Activated B cell treated with CpG ODN at 0.5 μM for 24 hours (primary cell): ENCODE measurements at regions not wholly inside any gene's neighbourhood (a gene's known extent, or its start where the extent isn't known, plus 50 kb on each side); places are given as distances from the start of the nearest gene placed in this dataset.
"Not testable (repeated sequence)": the region's sequence is repeated elsewhere in the genome, so short reads cannot be mapped to it uniquely, and the experiment has no call there.

Source experiments
- ATAC-seq: fragments of 200-7000 bp; cut with Tn5 transposase; one replicate; pipeline ENCODE4 v1.10.0; 2021; ENCODE audit warnings: low read depth, mild to moderate bottlenecking, moderate library complexity
- CTCF ChIA-PET: fragments of 350-600 bp; sonication (Branson Sonifier 250); formaldehyde crosslinking; loops from one replicate; lab custom pipeline; 2021; ENCODE audit warnings: antibody characterized with exemption; lab: Charles Lee
- POLR2A ChIA-PET: fragments of 350-600 bp; sonication (Branson Sonifier 250); formaldehyde crosslinking; loops from one replicate; lab custom pipeline; 2021; ENCODE audit warnings: antibody characterized with exemption; lab: Charles Lee
- DNase-seq: peaks from one replicate; pipeline ENCODE4 v3.0.0; 2022
- H3K27ac Mint-ChIP-seq: one replicate; pipeline ENCODE4 v1.8.0; 2020; ENCODE audit warnings: mixed read lengths
- H3K27me3 Mint-ChIP-seq: one replicate; pipeline ENCODE4 v1.8.0; 2021; ENCODE audit warnings: mixed read lengths
- H3K36me3 Mint-ChIP-seq: one replicate; pipeline ENCODE4 v1.8.0; 2021; ENCODE audit warnings: low read depth, mixed read lengths
- H3K4me1 Mint-ChIP-seq: one replicate; pipeline ENCODE4 v1.8.0; 2021; ENCODE audit warnings: mixed read lengths
- H3K4me3 Mint-ChIP-seq: one replicate; pipeline ENCODE4 v1.8.0; 2020; ENCODE audit warnings: mild to moderate bottlenecking, mixed read lengths
- H3K9me3 Mint-ChIP-seq: one replicate; pipeline ENCODE4 v1.8.0; 2020; ENCODE audit warnings: mixed read lengths
- intact Hi-C: fragments of 100-400 bp; cut with micrococcal nuclease; formaldehyde crosslinking; loops from one replicate; pipeline ENCODE4 v1.15.1; 2024
- TF ChIP-seq, protein P1 (sequence below): fragments of 200-600 bp; IDR thresholded peaks from one replicate; pipeline ENCODE4 v1.8.0; 2022; ENCODE audit warnings: antibody characterized with exemption, mild to moderate bottlenecking

DNA sequence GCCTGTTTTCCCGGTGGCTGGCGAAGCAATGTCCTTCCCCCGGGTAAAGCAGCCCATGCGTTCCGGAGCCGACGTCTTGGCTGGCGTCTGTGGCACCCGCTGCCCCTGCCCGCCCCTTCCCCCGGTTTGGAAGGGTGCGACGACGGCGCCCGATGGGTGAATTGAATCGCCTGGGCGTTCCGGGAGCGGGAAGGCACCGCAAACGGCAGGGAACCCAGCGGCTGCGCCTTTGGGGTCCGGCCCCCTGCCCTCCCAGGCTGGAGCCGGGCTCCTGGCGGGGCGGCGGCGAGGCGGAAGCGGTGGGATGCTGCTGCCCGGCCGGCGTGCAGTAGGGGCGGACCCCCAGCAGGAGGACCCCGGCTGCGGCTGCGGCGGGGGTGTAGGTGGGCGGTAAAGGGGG lies 123.6 kb upstream of the RHOU start:
- ATAC-seq, H3K27me3 Mint-ChIP-seq, DNase-seq, H3K9me3 Mint-ChIP-seq, CTCF ChIA-PET, H3K27ac Mint-ChIP-seq, intact Hi-C loops, H3K36me3 Mint-ChIP-seq, H3K4me3 Mint-ChIP-seq, POLR2A ChIA-PET, H3K4me1 Mint-ChIP-seq: not testable (repeated sequence)

DNA sequence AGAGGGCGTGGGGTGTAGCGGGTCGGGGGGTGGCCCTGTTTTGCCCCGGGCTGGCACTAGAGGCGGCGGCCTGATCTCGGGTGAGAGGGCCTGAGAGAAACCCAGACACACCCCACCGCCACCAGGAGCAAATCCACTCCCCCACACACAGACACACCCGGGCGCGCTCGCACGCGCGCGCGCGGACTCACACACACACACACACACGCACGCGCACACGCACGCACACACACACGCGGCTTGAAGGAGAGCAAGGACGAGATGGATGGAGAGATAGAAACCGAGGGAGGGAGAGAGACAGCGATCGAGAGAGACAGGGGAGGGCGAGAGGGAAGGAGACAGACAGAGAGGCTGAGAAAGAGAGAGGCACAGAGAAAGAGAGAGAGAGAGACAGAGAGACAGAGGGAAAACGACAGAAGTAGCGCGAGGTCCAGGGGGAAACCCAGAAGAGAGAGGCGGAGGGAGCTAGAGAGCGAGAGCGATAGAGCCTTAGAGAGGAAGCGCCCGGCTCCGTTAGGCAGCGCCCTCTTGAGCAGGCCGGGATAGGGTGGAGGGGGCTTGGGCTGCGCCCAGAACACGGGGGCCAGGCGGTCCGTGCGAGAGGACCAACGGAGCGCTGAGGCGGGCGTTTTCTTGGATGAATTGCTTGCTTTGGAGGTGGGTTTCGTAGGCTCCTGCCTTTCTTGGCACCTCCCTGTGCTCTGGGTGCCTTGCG lies 113.1 kb upstream of the RHOU start:
- H3K4me1 Mint-ChIP-seq, intact Hi-C loops, POLR2A ChIA-PET, H3K27ac Mint-ChIP-seq, CTCF ChIA-PET, ATAC-seq, H3K36me3 Mint-ChIP-seq, H3K27me3 Mint-ChIP-seq, H3K9me3 Mint-ChIP-seq: not testable (repeated sequence)
- DNase-seq = peak; percentile 24
- peak overlapping the region; percentile 61 for H3K4me3 Mint-ChIP-seq

DNA sequence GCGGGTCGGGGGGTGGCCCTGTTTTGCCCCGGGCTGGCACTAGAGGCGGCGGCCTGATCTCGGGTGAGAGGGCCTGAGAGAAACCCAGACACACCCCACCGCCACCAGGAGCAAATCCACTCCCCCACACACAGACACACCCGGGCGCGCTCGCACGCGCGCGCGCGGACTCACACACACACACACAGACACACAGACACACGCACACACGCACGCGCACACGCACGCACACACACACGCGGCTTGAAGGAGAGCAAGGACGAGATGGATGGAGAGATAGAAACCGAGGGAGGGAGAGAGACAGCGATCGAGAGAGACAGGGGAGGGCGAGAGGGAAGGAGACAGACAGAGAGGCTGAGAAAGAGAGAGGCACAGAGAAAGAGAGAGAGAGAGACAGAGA lies 108.8 kb upstream of the RHOU start:
- intact Hi-C loops, H3K27ac Mint-ChIP-seq, H3K4me1 Mint-ChIP-seq, POLR2A ChIA-PET, H3K4me3 Mint-ChIP-seq, H3K36me3 Mint-ChIP-seq, CTCF ChIA-PET, H3K9me3 Mint-ChIP-seq, ATAC-seq, DNase-seq, H3K27me3 Mint-ChIP-seq: not testable (repeated sequence)

DNA sequence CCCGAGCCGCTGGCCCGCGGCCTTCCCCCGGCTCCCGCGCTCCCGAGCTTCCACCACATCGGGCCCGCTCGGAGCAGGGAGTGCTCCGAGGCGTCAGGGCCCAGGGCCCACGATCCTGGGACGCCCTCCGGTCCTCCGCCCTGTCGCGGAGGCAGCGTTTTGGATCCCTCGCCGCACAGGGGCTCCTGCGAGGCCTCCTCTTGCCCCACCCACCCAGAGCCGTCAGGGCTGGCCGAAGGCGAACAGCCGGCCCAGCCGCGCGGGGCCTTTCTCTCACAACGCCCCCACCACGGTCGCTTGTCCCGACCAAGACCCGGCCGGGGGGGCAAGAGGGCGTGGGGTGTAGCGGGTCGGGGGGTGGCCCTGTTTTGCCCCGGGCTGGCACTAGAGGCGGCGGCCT lies 102.4 kb upstream of the RHOU start:
- ATAC-seq, POLR2A ChIA-PET, H3K27me3 Mint-ChIP-seq, H3K27ac Mint-ChIP-seq, DNase-seq, H3K4me1 Mint-ChIP-seq, intact Hi-C loops, H3K4me3 Mint-ChIP-seq, H3K36me3 Mint-ChIP-seq, H3K9me3 Mint-ChIP-seq, CTCF ChIA-PET: not testable (repeated sequence)

DNA sequence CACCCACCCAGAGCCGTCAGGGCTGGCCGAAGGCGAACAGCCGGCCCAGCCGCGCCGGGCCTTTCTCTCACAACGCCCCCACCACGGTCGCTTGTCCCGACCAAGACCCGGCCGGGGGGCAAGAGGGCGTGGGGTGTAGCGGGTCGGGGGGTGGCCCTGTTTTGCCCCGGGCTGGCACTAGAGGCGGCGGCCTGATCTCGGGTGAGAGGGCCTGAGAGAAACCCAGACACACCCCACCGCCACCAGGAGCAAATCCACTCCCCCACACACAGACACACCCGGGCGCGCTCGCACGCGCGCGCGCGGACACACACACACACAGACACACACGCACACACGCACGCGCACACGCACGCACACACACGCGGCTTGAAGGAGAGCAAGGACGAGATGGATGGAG lies 100.0 kb upstream of the RHOU start:
- POLR2A ChIA-PET = not testable (repeated sequence)

DNA sequence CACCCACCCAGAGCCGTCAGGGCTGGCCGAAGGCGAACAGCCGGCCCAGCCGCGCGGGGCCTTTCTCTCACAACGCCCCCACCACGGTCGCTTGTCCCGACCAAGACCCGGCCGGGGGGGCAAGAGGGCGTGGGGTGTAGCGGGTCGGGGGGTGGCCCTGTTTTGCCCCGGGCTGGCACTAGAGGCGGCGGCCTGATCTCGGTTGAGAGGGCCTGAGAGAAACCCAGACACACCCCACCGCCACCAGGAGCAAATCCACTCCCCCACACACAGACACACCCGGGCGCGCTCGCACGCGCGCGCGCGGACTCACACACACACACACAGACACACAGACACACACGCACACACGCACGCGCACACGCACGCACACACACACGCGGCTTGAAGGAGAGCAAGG lies 97.8 kb upstream of the RHOU start:
- CTCF ChIA-PET, H3K4me3 Mint-ChIP-seq, H3K27me3 Mint-ChIP-seq, POLR2A ChIA-PET, H3K36me3 Mint-ChIP-seq, intact Hi-C loops, H3K27ac Mint-ChIP-seq, ATAC-seq, H3K4me1 Mint-ChIP-seq, DNase-seq, H3K9me3 Mint-ChIP-seq: not testable (repeated sequence)

More for the DNA sequence above, 100.0 kb upstream of the RHOU start:
- H3K9me3 Mint-ChIP-seq, intact Hi-C loops, H3K36me3 Mint-ChIP-seq, ATAC-seq, H3K4me3 Mint-ChIP-seq, CTCF ChIA-PET, H3K27ac Mint-ChIP-seq, H3K27me3 Mint-ChIP-seq, H3K4me1 Mint-ChIP-seq: not testable (repeated sequence)
- DNase-seq = peak; percentile 63

DNA sequence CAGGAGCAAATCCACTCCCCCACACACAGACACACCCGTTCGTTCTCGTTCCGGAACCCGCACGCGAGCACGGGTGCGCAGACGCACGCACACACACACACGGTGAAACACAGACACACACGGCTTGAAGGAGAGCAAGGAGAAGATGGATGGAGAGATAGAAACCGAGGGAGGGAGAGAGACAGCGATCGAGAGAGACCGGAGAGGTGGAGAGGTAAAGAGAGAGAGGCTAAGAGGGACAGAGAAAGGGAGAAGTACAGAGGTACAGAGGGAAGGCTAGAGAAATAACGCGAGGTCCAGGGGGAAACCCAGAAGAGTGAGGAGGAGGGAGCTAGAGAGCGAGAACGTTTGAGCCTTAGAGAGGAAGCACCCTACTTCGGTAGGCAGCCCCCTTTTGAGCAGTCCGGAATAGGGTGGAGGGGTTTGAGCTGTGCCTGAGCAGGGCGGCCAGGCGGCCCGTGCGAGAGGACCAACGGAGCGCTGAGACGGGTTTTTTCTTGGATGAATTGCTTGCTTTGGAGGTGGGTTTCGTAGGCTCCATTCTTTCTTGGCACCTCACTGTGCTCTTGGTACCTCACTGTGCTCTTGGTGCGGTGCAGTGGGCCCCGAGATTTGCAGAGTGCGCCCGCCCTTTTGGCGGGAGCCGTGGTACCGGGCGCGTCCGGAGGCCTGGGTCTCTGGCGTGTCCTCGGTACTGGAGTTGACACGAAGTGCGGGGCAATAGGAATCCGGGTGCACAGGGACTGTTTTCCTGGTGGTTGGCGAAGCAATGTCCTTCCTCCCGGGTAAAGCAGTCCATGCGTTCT lies 88.4 kb upstream of the RHOU start:
- Mint-ChIP-seq H3K36me3 (no peaks in the 10 kb centered on the region), H3K27ac (peak overlapping the region; percentile 62), H3K4me1 (peaks cover 26% of the 10 kb centered on the region), H3K4me3 (peak overlapping the region; percentile 88), H3K27me3 (peaks cover 36% of the 10 kb centered on the region), H3K9me3 (no peaks in the 10 kb centered on the region)
- DNase-seq = peak; percentile 41
- CTCF ChIA-PET = no interaction called here
- ATAC-seq = peak; percentile 73
- intact Hi-C loops = no loop called here
- TF ChIP-seq, protein P1, sequence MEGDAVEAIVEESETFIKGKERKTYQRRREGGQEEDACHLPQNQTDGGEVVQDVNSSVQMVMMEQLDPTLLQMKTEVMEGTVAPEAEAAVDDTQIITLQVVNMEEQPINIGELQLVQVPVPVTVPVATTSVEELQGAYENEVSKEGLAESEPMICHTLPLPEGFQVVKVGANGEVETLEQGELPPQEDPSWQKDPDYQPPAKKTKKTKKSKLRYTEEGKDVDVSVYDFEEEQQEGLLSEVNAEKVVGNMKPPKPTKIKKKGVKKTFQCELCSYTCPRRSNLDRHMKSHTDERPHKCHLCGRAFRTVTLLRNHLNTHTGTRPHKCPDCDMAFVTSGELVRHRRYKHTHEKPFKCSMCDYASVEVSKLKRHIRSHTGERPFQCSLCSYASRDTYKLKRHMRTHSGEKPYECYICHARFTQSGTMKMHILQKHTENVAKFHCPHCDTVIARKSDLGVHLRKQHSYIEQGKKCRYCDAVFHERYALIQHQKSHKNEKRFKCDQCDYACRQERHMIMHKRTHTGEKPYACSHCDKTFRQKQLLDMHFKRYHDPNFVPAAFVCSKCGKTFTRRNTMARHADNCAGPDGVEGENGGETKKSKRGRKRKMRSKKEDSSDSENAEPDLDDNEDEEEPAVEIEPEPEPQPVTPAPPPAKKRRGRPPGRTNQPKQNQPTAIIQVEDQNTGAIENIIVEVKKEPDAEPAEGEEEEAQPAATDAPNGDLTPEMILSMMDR = no peak
- POLR2A ChIA-PET = no interaction called here
